ENCODE measurements at regions not wholly inside any gene's neighbourhood (a gene's known extent, or its start where the extent isn't known, plus 50 kb on each side); places are given as distances from the start of the nearest gene placed in this dataset.

GRCh38 chr1:214824763-214825162 is 221.8 kb downstream of the CENPF start:
- DNase-seq = no peak

GRCh38 chr1:214826619-214827018 is 223.6 kb downstream of the CENPF start:
- DNase-seq = no peak

- DNase-seq = no peak
Measured at GRCh38 chr1:214827883-214828282, 224.9 kb downstream of the CENPF start.

GRCh38 chr1:214830941-214831340 is 227.9 kb downstream of the CENPF start:
- DNase-seq = no peak

GRCh38 chr1:214831956-214832355 is 229.0 kb downstream of the CENPF start:
- no peak for DNase-seq

GRCh38 chr1:214833178-214833756 is 230.3 kb downstream of the CENPF start:
- DNase-seq = no peak

- DNase-seq = no peak
Measured at GRCh38 chr1:214837376-214837775, 234.4 kb downstream of the CENPF start.

- DNase-seq = no peak
Measured at GRCh38 chr1:214838351-214838750, 235.4 kb downstream of the CENPF start.

GRCh38 chr1:214840356-214840755 is 237.4 kb downstream of the CENPF start:
- DNase-seq = no peak

GRCh38 chr1:214842856-214843255 is 239.7 kb upstream of the KCNK2 start:
- DNase-seq = no peak

GRCh38 chr1:214843281-214843680 is 239.3 kb upstream of the KCNK2 start:
- no peak for DNase-seq

GRCh38 chr1:214844319-214844718 is 238.2 kb upstream of the KCNK2 start:
- no peak for DNase-seq

- DNase-seq = no peak
Measured at GRCh38 chr1:214846276-214846675, 236.3 kb upstream of the KCNK2 start.

GRCh38 chr1:214847071-214847810 is 235.3 kb upstream of the KCNK2 start:
- DNase-seq = no peak

GRCh38 chr1:214848101-214848500 is 234.4 kb upstream of the KCNK2 start:
- DNase-seq = no peak

- DNase-seq = no peak
Measured at GRCh38 chr1:214850432-214851050, 232.0 kb upstream of the KCNK2 start.

- DNase-seq = no peak
Measured at GRCh38 chr1:214853340-214853739, 229.2 kb upstream of the KCNK2 start.

GRCh38 chr1:214854126-214854875 is 228.2 kb upstream of the KCNK2 start:
- DNase-seq = no peak

- no peak for DNase-seq
Measured at GRCh38 chr1:214856843-214857242, 225.7 kb upstream of the KCNK2 start.

GRCh38 chr1:214857716-214858115 is 224.8 kb upstream of the KCNK2 start:
- DNase-seq = no peak

GRCh38 chr1:214859647-214860046 is 222.9 kb upstream of the KCNK2 start:
- no peak for DNase-seq

- DNase-seq = no peak
Measured at GRCh38 chr1:214861615-214862014, 220.9 kb upstream of the KCNK2 start.

- no peak for DNase-seq
Measured at GRCh38 chr1:214862421-214862820, 220.1 kb upstream of the KCNK2 start.

Measured in inflammatory macrophage (primary cell).